ENCODE measurements at regions not wholly inside any gene's neighbourhood (a gene's known extent, or its start where the extent isn't known, plus 50 kb on each side); places are given as distances from the start of the nearest gene placed in this dataset.

DNA sequence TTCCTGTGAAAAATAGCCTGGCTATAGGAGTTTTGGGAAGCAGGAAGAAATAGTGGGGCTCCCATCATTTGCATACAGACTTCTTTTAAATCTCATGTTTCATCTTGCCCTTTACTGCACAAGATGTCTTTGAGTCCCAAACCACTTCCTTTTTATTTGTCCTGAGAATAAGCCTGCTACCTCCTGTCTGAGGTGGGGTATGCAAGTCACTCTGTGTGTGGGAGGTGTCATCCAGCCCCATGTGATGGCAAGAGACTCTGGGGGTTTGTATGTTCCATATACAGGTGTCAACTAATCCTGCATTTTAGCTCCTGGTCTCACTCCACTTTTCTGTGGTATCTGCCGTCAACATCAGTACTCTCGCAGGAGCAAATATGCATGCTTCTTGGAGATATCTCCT, 102.0 kb downstream of the OTOL1 start:
- TF ChIP-seq, protein P1, sequence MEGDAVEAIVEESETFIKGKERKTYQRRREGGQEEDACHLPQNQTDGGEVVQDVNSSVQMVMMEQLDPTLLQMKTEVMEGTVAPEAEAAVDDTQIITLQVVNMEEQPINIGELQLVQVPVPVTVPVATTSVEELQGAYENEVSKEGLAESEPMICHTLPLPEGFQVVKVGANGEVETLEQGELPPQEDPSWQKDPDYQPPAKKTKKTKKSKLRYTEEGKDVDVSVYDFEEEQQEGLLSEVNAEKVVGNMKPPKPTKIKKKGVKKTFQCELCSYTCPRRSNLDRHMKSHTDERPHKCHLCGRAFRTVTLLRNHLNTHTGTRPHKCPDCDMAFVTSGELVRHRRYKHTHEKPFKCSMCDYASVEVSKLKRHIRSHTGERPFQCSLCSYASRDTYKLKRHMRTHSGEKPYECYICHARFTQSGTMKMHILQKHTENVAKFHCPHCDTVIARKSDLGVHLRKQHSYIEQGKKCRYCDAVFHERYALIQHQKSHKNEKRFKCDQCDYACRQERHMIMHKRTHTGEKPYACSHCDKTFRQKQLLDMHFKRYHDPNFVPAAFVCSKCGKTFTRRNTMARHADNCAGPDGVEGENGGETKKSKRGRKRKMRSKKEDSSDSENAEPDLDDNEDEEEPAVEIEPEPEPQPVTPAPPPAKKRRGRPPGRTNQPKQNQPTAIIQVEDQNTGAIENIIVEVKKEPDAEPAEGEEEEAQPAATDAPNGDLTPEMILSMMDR (IDR thresholded peaks at IDR 0.05; ENCODE audit: insufficient read depth, low read length), result no peak
- no peak overlapping the region for H3K4me3 ChIP-seq (ENCODE audit: low read depth, low read length)
- no peak for DNase-seq (ENCODE audit: low read depth)

DNA sequence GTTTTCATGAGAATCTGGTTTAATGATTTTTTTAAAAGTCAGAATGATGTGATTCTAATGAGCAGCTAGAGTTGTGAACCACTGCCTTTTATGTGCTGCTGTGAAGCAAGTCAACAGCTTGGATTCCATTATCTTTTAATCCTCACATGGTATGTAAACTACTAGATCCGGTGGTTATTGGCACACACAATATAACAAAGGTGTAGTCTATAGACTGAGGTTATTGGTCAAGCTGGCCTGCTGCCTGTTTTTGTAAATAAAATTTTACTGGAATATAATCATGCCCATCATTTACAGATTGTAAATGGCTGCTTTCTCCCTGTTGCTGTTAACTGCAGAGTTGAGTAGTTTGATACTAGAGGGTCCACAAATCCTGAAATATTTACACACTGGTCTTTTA, 103.1 kb downstream of the OTOL1 start:
- TF ChIP-seq, protein P1 (IDR thresholded peaks at IDR 0.05; ENCODE audit: insufficient read depth, low read length), result no peak
- no peak for DNase-seq (ENCODE audit: low read depth)

DNA sequence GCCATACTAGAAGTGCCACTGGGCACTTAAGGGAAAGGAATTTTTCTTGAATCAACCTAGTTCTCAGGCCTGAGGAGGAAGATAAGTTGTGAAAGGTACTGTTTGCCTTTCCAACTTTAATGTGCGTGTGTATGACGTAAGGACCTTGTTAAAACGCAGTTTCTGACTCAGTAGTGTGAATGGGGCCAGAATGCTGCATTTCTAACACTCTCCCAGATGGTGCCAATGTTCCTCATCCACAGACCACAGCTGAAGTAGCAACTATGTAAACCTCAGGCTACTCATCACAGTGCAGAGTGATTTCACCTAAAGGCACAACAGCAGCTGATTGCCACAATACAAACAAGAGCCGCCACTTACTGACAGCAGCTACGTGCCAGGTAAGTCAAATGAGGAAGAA, 103.6 kb downstream of the OTOL1 start:
- TF ChIP-seq, protein P1 (IDR thresholded peaks at IDR 0.05; ENCODE audit: insufficient read depth, low read length), result no peak
- no peak overlapping the region for H3K4me3 ChIP-seq (ENCODE audit: low read depth, low read length)
- DNase-seq (ENCODE audit: low read depth), result no peak

More for the DNA sequence above, 103.1 kb downstream of the OTOL1 start:
- H3K4me3 ChIP-seq (ENCODE audit: low read depth, low read length), result no peak overlapping the region

DNA sequence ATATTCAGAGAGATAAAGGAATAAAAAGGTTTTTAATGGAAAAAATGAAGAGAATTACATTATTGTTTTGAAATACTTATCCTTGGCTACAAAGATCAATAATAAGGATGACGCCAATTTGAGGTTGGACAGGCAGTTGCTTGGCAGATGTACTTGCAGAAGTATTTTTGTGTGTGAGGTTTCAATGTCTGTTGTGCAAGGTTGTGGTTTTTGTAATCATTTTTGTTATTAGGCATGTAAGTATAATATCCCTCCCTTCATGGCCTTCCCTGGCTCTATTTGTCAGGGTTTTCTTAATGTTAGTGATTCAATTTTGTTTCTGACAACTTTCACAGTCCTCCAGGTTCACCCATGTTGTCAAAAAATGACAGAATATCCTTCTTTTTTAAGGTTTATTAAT, 105.9 kb downstream of the OTOL1 start:
- TF ChIP-seq, protein P1 (IDR thresholded peaks at IDR 0.05; ENCODE audit: insufficient read depth, low read length), result no peak
- no peak overlapping the region for H3K4me3 ChIP-seq (ENCODE audit: low read depth, low read length)
- DNase-seq (ENCODE audit: low read depth), result no peak

DNA sequence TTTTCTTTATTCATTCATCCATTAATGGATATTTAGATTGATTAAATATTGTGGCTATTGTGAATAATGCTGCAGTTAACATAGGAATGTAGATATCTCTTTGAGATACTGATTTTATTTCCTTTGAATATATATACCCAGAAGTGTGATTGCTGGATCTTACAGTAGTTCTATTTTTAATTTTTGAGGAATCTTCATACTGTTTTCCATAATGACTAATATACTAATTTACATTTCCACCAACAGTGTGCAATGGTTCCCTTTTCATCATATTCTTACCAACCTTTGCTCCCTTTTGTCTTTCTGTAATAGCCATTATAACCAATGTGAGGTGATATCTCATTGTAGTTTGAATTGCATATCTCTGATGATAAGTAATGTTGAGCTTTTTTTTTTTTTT, 106.3 kb downstream of the OTOL1 start:
- no peak for DNase-seq (ENCODE audit: low read depth)
- TF ChIP-seq, protein P1 (IDR thresholded peaks at IDR 0.05; ENCODE audit: insufficient read depth, low read length), result no peak
- no peak overlapping the region for H3K4me3 ChIP-seq (ENCODE audit: low read depth, low read length)

DNA sequence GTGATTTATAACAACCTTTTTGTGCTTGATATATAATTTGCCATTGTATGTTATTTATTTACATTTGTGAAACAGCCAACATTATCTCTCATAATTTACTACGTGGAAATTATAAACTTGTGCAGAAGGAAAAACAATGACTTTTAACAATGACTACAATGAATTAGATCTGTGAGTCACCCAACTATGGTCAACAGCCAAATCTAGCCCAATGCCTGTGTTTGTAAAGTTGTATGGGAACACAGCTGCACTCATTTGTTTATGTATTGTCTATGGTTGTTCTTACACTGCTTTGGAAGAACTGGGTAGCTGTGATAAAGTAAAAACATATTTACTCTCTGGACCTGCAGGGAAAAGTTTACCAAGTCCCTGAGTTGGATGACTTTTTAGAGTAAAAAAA, 110.4 kb downstream of the OTOL1 start:
- H3K4me3 ChIP-seq (ENCODE audit: low read depth, low read length), result no peak overlapping the region
- no peak for DNase-seq (ENCODE audit: low read depth)
- TF ChIP-seq, protein P1 (IDR thresholded peaks at IDR 0.05; ENCODE audit: insufficient read depth, low read length), result no peak

DNA sequence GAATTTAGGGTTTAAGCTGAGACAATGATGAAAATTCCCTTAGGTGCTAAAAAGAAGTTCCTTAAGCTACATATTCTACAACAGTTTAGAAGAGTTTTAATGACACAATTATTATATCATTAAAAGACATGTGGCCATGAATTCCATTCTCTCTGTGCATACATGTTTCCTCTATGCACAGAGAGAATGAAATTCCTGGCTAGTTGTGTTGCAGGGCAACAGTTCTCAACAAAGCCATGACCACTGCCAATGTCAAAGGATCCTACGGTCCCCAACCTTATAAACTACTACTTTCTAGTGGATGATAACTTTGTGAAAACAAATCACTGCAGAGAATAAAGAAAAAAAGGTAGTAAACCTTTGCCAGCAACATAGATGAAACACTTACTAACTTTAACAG, 122.7 kb downstream of the OTOL1 start:
- DNase-seq (ENCODE audit: low read depth), result no peak
- no peak overlapping the region for H3K4me3 ChIP-seq (ENCODE audit: low read depth, low read length)
- TF ChIP-seq, protein P1 (IDR thresholded peaks at IDR 0.05; ENCODE audit: insufficient read depth, low read length), result no peak

Data from fibroblast of the aortic adventitia (primary cell).